ENCODE measurements at regions not wholly inside any gene's neighbourhood (a gene's known extent, or its start where the extent isn't known, plus 50 kb on each side); places are given as distances from the start of the nearest gene placed in this dataset.

DNA sequence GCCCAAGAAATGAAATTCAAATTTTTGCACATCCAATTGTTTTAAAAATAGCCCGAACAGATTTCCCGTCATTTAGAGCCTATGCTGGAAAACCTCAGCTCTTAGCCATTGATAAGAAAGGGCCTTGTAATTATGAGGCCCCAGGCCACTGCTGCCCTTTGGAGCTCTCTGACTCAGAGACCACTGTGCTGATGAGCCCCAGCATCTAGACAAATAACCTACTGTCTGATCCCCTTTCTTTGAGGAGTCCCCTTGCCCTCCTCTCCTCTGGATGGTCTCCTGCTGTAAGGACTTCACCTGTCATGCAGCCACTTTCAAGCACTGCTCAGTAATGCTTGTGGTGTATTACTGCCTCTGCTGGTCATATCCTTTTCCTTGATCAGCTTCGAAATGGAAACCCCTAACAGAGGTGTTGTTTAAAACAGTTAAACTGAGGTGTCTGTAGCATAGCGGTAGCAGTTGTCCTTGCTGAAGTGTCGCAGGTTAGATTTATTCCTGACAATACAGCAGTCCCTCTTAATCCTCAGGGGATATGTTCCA, 159.9 kb upstream of the SRRM4 start:
- H3K36me3 Mint-ChIP-seq = no peaks in the 10 kb centered on the region
- no peak for ATAC-seq
- H3K4me3 ChIP-seq (ENCODE audit: low read length) = no peak overlapping the region
- intact Hi-C loops (cut with micrococcal nuclease) = no loop called here
- no peaks in the 10 kb centered on the region for H3K4me1 Mint-ChIP-seq
- no peaks in the 10 kb centered on the region for H3K27me3 Mint-ChIP-seq (ENCODE audit: low read depth in 2 of 2)
- H3K9me3 Mint-ChIP-seq = peaks cover 2 to 4% of the 10 kb centered on the region in 2 donors
- H3K27me3 ChIP-seq (ENCODE audit: control insufficient read depth, insufficient read depth, low read length) = no peaks in the 10 kb centered on the region
- H3K36me3 ChIP-seq (ENCODE audit: control insufficient read depth, insufficient read depth, low read length) = no peaks in the 10 kb centered on the region
- no peak overlapping the region for H3K27ac ChIP-seq (ENCODE audit: low read length)
- H3K4me3 Mint-ChIP-seq = no peak overlapping the region
- no peaks in the 10 kb centered on the region for H3K9me3 ChIP-seq (ENCODE audit: control insufficient read depth, insufficient read depth, low read length)
- H3K27ac Mint-ChIP-seq = no peak overlapping the region
- TF ChIP-seq CTCF (IDR thresholded peaks at IDR 0.05) = no peak
- DNase-seq = no peak
- H3K4me1 ChIP-seq (ENCODE audit: control insufficient read depth, insufficient read depth, low read length) = no peaks in the 10 kb centered on the region
- 80% methylated on average over 5 of the region's 5 CpGs for WGBS (ENCODE audit: insufficient coverage)

DNA sequence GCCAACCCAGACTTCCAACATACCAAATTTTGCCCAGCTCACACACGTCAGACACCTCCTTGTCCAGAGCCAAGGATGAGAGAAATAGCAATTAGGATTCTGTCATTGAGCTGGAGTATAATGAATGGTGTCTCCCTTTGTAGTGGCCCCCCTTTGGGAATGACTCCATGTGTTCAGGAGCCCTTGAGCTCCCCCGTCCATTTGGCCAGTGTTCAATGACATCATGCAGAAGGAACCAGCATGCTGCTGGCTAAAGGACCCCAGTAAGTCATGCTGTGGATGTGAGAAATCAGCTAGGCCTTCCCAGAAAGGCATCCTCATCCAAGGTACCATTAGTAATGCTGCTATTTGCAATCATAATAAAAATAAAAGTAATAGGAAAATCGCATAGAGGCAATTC, 158.8 kb upstream of the SRRM4 start:
- no peaks in the 10 kb centered on the region for H3K36me3 Mint-ChIP-seq
- Histone ChIP-seq H3K27ac (ENCODE audit: low read length) (no peak overlapping the region), H3K4me3 (ENCODE audit: low read length) (no peak overlapping the region), H3K27me3 (ENCODE audit: control insufficient read depth, insufficient read depth, low read length) (no peaks in the 10 kb centered on the region), H3K9me3 (ENCODE audit: control insufficient read depth, insufficient read depth, low read length) (no peaks in the 10 kb centered on the region), H3K4me1 (ENCODE audit: control insufficient read depth, insufficient read depth, low read length) (no peaks in the 10 kb centered on the region), H3K36me3 (ENCODE audit: control insufficient read depth, insufficient read depth, low read length) (no peaks in the 10 kb centered on the region)
- intact Hi-C loops (cut with micrococcal nuclease) = no loop called here
- WGBS (ENCODE audit: insufficient coverage) = 79% methylated on average over 3 of the region's 3 CpGs
- ATAC-seq = no peak
- no peak overlapping the region for H3K27ac Mint-ChIP-seq
- H3K27me3 Mint-ChIP-seq (ENCODE audit: low read depth in 2 of 2) = no peaks in the 10 kb centered on the region
- H3K4me1 Mint-ChIP-seq = no peaks in the 10 kb centered on the region
- no peak for DNase-seq
- TF ChIP-seq CTCF (IDR thresholded peaks at IDR 0.05) = no peak
- H3K4me3 Mint-ChIP-seq = no peak overlapping the region
- peaks cover 2 to 4% of the 10 kb centered on the region in 2 donors for H3K9me3 Mint-ChIP-seq

GRCh38 chr12:118827047-118827446, 154.3 kb upstream of the SRRM4 start:
- Histone ChIP-seq H3K4me3 (ENCODE audit: low read length) (no peak overlapping the region), H3K27me3 (ENCODE audit: control insufficient read depth, insufficient read depth, low read length) (no peaks in the 10 kb centered on the region), H3K27ac (ENCODE audit: low read length) (no peak overlapping the region), H3K36me3 (ENCODE audit: control insufficient read depth, insufficient read depth, low read length) (no peaks in the 10 kb centered on the region), H3K9me3 (ENCODE audit: control insufficient read depth, insufficient read depth, low read length) (no peaks in the 10 kb centered on the region), H3K4me1 (ENCODE audit: control insufficient read depth, insufficient read depth, low read length) (no peaks in the 10 kb centered on the region)
- no peak for TF ChIP-seq CTCF (IDR thresholded peaks at IDR 0.05)
- Mint-ChIP-seq H3K9me3 (peaks cover 3 to 4% of the 10 kb centered on the region in 2 donors), H3K4me1 (no peaks in the 10 kb centered on the region), H3K4me3 (no peak overlapping the region), H3K36me3 (no peaks in the 10 kb centered on the region), H3K27ac (no peak overlapping the region), H3K27me3 (ENCODE audit: low read depth in 2 of 2) (no peaks in the 10 kb centered on the region)
- intact Hi-C loops (cut with micrococcal nuclease) = no loop called here
- 67% methylated on average over 1 of the region's 1 CpG for WGBS (ENCODE audit: insufficient coverage)
- no peak for ATAC-seq
- DNase-seq = no peak

- no peaks in the 10 kb centered on the region for H3K27me3 Mint-ChIP-seq (ENCODE audit: low read depth in 2 of 2)
- H3K4me1 Mint-ChIP-seq = no peaks in the 10 kb centered on the region
- no peak for TF ChIP-seq CTCF (IDR thresholded peaks at IDR 0.05)
- H3K4me3 ChIP-seq (ENCODE audit: low read length) = no peak overlapping the region
- H3K9me3 ChIP-seq (ENCODE audit: control insufficient read depth, insufficient read depth, low read length) = no peaks in the 10 kb centered on the region
- WGBS (ENCODE audit: insufficient coverage) = 75% methylated on average over 6 of the region's 6 CpGs
- intact Hi-C loops (cut with micrococcal nuclease) = no loop called here
- ATAC-seq (no peak), DNase-seq (no peak)
- H3K36me3 Mint-ChIP-seq = no peaks in the 10 kb centered on the region
- no peak overlapping the region for H3K4me3 Mint-ChIP-seq
- peaks cover 3 to 4% of the 10 kb centered on the region in 2 donors for H3K9me3 Mint-ChIP-seq
- no peaks in the 10 kb centered on the region for H3K27me3 ChIP-seq (ENCODE audit: control insufficient read depth, insufficient read depth, low read length)
- no peaks in the 10 kb centered on the region for H3K4me1 ChIP-seq (ENCODE audit: control insufficient read depth, insufficient read depth, low read length)
- H3K36me3 ChIP-seq (ENCODE audit: control insufficient read depth, insufficient read depth, low read length) = no peaks in the 10 kb centered on the region
- no peak overlapping the region for H3K27ac ChIP-seq (ENCODE audit: low read length)
- no peak overlapping the region for H3K27ac Mint-ChIP-seq
These were observed 153.7 kb upstream of the SRRM4 start for GRCh38 chr12:118827606-118828005.

All from natural killer cell (primary cell).